HG03442 (cell line): ENCODE measurements at regions not wholly inside any gene's neighbourhood (a gene's known extent, or its start where the extent isn't known, plus 50 kb on each side); places are given as distances from the start of the nearest gene placed in this dataset.
"Not testable (repeated sequence)": the region's sequence is repeated elsewhere in the genome, so short reads cannot be mapped to it uniquely, and the experiment has no call there.

ENCODE experiments used
- ATAC-seq: cut with Tn5 transposase; IDR thresholded peaks from one replicate; pipeline ENCODE4 v1.9.1; 2021; ENCODE audit warnings: mild to moderate bottlenecking, moderate library complexity; ENCODE audit not compliant: unreplicated experiment

GRCh38 chr18:60067426-60068210, 167.8 kb downstream of the PMAIP1 start:
- ATAC-seq = no peak

GRCh38 chr18:60066219-60066975, 166.6 kb downstream of the PMAIP1 start:
- no peak for ATAC-seq

GRCh38 chr18:60064271-60064670, 164.5 kb downstream of the PMAIP1 start:
- no peak for ATAC-seq

- ATAC-seq = not testable (repeated sequence)
Observed at GRCh38 chr18:60062831-60063230, 163.0 kb downstream of the PMAIP1 start.

- ATAC-seq = no peak
Observed at GRCh38 chr18:60062396-60062795, 162.6 kb downstream of the PMAIP1 start.

- ATAC-seq = no peak
Observed at GRCh38 chr18:60060578-60060977, 160.8 kb downstream of the PMAIP1 start.

- no peak for ATAC-seq
Observed at GRCh38 chr18:60060026-60060425, 160.2 kb downstream of the PMAIP1 start.

- no peak for ATAC-seq
Observed at GRCh38 chr18:60059216-60059615, 159.4 kb downstream of the PMAIP1 start.

GRCh38 chr18:60053747-60054304, 154.0 kb downstream of the PMAIP1 start:
- peak; percentile 79 for ATAC-seq

GRCh38 chr18:60050821-60051220, 151.0 kb downstream of the PMAIP1 start:
- ATAC-seq = no peak

GRCh38 chr18:60049172-60049571, 149.4 kb downstream of the PMAIP1 start:
- ATAC-seq = no peak

- ATAC-seq = no peak
Observed at GRCh38 chr18:60047556-60047955, 147.8 kb downstream of the PMAIP1 start.

GRCh38 chr18:60044290-60045006, 144.7 kb downstream of the PMAIP1 start:
- no peak for ATAC-seq

- ATAC-seq = no peak
Observed at GRCh38 chr18:60040971-60041370, 141.2 kb downstream of the PMAIP1 start.

- ATAC-seq = no peak
Observed at GRCh38 chr18:60038731-60039130, 138.9 kb downstream of the PMAIP1 start.

GRCh38 chr18:60027397-60027796, 127.6 kb downstream of the PMAIP1 start:
- no peak for ATAC-seq

- ATAC-seq = no peak
Observed at GRCh38 chr18:60024857-60025256, 125.1 kb downstream of the PMAIP1 start.

GRCh38 chr18:60024345-60024744, 124.5 kb downstream of the PMAIP1 start:
- ATAC-seq = no peak

GRCh38 chr18:60022671-60023276, 123.0 kb downstream of the PMAIP1 start:
- peak; percentile 90 for ATAC-seq

- no peak for ATAC-seq
Observed at GRCh38 chr18:60021556-60021955, 121.8 kb downstream of the PMAIP1 start.
